ENCODE measurements at regions not wholly inside any gene's neighbourhood (a gene's known extent, or its start where the extent isn't known, plus 50 kb on each side); places are given as distances from the start of the nearest gene placed in this dataset.

DNA sequence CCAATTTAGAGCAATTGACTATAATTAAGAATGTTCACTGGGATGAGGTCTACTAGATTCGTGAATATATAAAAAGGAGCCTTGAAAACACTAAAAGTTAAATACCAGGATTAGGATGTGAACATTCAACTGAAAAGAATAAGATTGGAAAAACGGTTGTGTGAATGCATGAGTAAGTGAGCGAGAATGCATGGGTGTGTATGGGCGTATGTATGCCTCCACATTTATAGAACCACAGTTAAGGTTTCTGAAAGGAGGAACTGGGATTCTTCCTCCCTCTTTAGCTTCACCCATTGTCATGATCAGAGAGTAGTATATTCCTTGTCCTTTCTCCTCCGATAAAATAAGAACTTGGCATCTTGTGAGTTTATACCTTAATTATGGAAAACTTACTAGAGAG is 151.1 kb upstream of the UBE2E3 start:
- no peak for DNase-seq
- Histone ChIP-seq H2AFZ (ENCODE audit: low read depth) (no peak overlapping the region), H3K27ac (ENCODE audit: low read depth in 2 of 2, low read length in 1 of 2) (no peak overlapping the region), H3K4me2 (no peak overlapping the region), H3K27me3 (ENCODE audit: insufficient read depth) (no peaks in the 10 kb centered on the region), H3K9me3 (no peaks in the 10 kb centered on the region), H3F3A (replicated peaks; ENCODE audit: insufficient read depth) (no peaks in the 10 kb centered on the region), H3K4me1 (ENCODE audit: control insufficient read depth in 1 of 2, insufficient read depth in 2 of 2, low read depth in 1 of 2, low read length in 1 of 2) (no peaks in the 10 kb centered on the region), H3K4me3 (ENCODE audit: low read depth in 2 of 2, low read length in 1 of 2) (no peak overlapping the region), H3K9me2 (no peaks in the 10 kb centered on the region), H3K9ac (no peak overlapping the region), H4K20me1 (ENCODE audit: insufficient read depth) (no peaks in the 10 kb centered on the region), H3K79me2 (ENCODE audit: insufficient read depth) (no peaks in the 10 kb centered on the region), H3K36me3 (replicated peaks in 1 of 2; ENCODE audit: control insufficient read depth in 1 of 2, insufficient read depth in 2 of 2, low read length in 1 of 2) (no peaks in the 10 kb centered on the region)
- TF ChIP-seq, protein P1, sequence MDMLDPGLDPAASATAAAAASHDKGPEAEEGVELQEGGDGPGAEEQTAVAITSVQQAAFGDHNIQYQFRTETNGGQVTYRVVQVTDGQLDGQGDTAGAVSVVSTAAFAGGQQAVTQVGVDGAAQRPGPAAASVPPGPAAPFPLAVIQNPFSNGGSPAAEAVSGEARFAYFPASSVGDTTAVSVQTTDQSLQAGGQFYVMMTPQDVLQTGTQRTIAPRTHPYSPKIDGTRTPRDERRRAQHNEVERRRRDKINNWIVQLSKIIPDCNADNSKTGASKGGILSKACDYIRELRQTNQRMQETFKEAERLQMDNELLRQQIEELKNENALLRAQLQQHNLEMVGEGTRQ (IDR thresholded peaks at IDR 0.05; ENCODE audit: borderline replicate concordance, low read depth, low read length), result no peak
- TF ChIP-seq NRF1 (IDR thresholded peaks at IDR 0.05; ENCODE audit: low read depth, low read length) (no peak), MEF2A (IDR thresholded peaks at IDR 0.05; ENCODE audit: borderline replicate concordance, low read depth) (no peak), ZBTB33 (IDR thresholded peaks at IDR 0.05; ENCODE audit: borderline replicate concordance, low read depth) (no peak), CHD2 (IDR thresholded peaks at IDR 0.05; ENCODE audit: low read length, partially characterized antibody) (no peak), RFX5 (IDR thresholded peaks at IDR 0.05; ENCODE audit: low read length) (no peak), MXI1 (IDR thresholded peaks at IDR 0.05; ENCODE audit: low read depth, low read length) (no peak)
- 78% methylated on average over 5 of the region's 5 CpGs for WGBS (ENCODE audit: low lambda C conversion rate)
- CTCF ChIA-PET, result interaction anchor here (0.9 kb wide), 1 partner anchor 13 kb away, joined by 3 read pairs; no protein-coding TSS in a partner anchor
- POLR2A ChIA-PET, result no interaction called here

GRCh38 chr2:180828756-180829155 is 151.6 kb upstream of the UBE2E3 start:
- no peak overlapping the region for H3K4me3 ChIP-seq (ENCODE audit: low read depth in 2 of 2, low read length in 1 of 2)
- TF ChIP-seq JUND (IDR thresholded peaks at IDR 0.05) (no peak), ELF1 (IDR thresholded peaks at IDR 0.05) (no peak), EZH2phosphoT487 (IDR thresholded peaks at IDR 0.05; ENCODE audit: borderline replicate concordance, low read depth) (no peak), FOSL2 (IDR thresholded peaks at IDR 0.05; ENCODE audit: borderline replicate concordance, low read depth) (no peak), TCF12 (IDR thresholded peaks at IDR 0.05) (no peak), TAF1 (IDR thresholded peaks at IDR 0.05; ENCODE audit: borderline replicate concordance, low read depth, low read length) (no peak), MXI1 (IDR thresholded peaks at IDR 0.05; ENCODE audit: low read depth, low read length) (no peak), YY1 (IDR thresholded peaks at IDR 0.05; ENCODE audit: low read depth) (no peak), IRF3 (IDR thresholded peaks at IDR 0.05; ENCODE audit: low read depth, low read length) (no peak), CHD2 (IDR thresholded peaks at IDR 0.05; ENCODE audit: low read length, partially characterized antibody) (no peak), GABPA (IDR thresholded peaks at IDR 0.05; ENCODE audit: low read depth) (no peak), GATA2 (CRISPR knock-in tag; IDR thresholded peaks at IDR 0.05) (no peak), EP300 (IDR thresholded peaks at IDR 0.05; ENCODE audit: borderline replicate concordance in 1 of 2, low read depth in 1 of 2, low read length in 1 of 2) (no peak), SIN3A (IDR thresholded peaks at IDR 0.05; ENCODE audit: borderline replicate concordance, low read depth, low read length) (no peak), POLR2AphosphoS5 (IDR thresholded peaks at IDR 0.05; ENCODE audit: low read depth, low read length) (no peak)
- TF ChIP-seq, protein P1 (IDR thresholded peaks at IDR 0.05; ENCODE audit: borderline replicate concordance, low read depth, low read length), result no peak
- TF ChIP-seq, protein P2, sequence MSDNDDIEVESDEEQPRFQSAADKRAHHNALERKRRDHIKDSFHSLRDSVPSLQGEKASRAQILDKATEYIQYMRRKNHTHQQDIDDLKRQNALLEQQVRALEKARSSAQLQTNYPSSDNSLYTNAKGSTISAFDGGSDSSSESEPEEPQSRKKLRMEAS (IDR thresholded peaks at IDR 0.05; ENCODE audit: low read depth), result no peak
- TF ChIP-seq, protein P3, sequence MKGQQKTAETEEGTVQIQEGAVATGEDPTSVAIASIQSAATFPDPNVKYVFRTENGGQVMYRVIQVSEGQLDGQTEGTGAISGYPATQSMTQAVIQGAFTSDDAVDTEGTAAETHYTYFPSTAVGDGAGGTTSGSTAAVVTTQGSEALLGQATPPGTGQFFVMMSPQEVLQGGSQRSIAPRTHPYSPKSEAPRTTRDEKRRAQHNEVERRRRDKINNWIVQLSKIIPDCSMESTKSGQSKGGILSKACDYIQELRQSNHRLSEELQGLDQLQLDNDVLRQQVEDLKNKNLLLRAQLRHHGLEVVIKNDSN (IDR thresholded peaks at IDR 0.05; ENCODE audit: borderline replicate concordance, low read depth), result no peak
- 79% methylated on average over 2 of the region's 2 CpGs for WGBS (ENCODE audit: low lambda C conversion rate)
- H3K27ac ChIP-seq (ENCODE audit: low read depth in 2 of 2, low read length in 1 of 2), result no peak overlapping the region
- DNase-seq, result no peak
- no peaks in the 10 kb centered on the region for H3K4me1 ChIP-seq (ENCODE audit: control insufficient read depth in 1 of 2, insufficient read depth in 2 of 2, low read depth in 1 of 2, low read length in 1 of 2)
- H4K20me1 ChIP-seq (ENCODE audit: insufficient read depth), result no peaks in the 10 kb centered on the region
- H3K9me2 ChIP-seq, result no peaks in the 10 kb centered on the region
- H3K27me3 ChIP-seq (ENCODE audit: insufficient read depth), result no peaks in the 10 kb centered on the region
- no peak overlapping the region for H3K4me2 ChIP-seq
- POLR2A ChIA-PET, result no interaction called here
- no peaks in the 10 kb centered on the region for H3K36me3 ChIP-seq (replicated peaks in 1 of 2; ENCODE audit: control insufficient read depth in 1 of 2, insufficient read depth in 2 of 2, low read length in 1 of 2)
- H3K9ac ChIP-seq, result no peak overlapping the region
- no peaks in the 10 kb centered on the region for H3K79me2 ChIP-seq (ENCODE audit: insufficient read depth)
- H3F3A ChIP-seq (replicated peaks; ENCODE audit: insufficient read depth), result no peaks in the 10 kb centered on the region
- H2AFZ ChIP-seq (ENCODE audit: low read depth), result no peak overlapping the region
- no peaks in the 10 kb centered on the region for H3K9me3 ChIP-seq
- CTCF ChIA-PET, result interaction anchor here (0.6 to 0.9 kb wide), 2 partner anchors 14 to 618 kb away, joined by 3 read pairs; no protein-coding TSS in a partner anchor

Data from SK-N-SH (cell line).